ENCODE measurements at regions not wholly inside any gene's neighbourhood (a gene's known extent, or its start where the extent isn't known, plus 50 kb on each side); places are given as distances from the start of the nearest gene placed in this dataset.

DNA sequence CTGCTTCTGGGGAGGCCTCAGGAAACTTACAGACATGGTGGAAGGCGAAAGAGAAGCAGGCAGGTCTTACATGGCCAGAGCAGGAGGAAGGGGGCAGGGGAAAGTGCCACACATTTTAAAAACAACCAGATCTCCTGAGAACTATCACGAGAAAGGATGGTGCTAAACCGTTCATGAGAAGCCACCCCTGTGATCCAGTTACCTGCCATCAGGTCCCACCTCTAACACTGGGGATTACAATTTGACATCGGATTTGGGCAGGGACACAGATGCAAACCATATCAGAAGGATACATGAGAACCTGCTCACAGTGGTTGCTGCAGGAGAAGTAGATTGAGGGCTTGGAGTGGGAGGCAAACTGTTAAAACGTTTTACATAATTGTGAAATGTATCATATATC is 152.2 kb downstream of the ADAMTS15 start:
- TF ChIP-seq, protein P1, sequence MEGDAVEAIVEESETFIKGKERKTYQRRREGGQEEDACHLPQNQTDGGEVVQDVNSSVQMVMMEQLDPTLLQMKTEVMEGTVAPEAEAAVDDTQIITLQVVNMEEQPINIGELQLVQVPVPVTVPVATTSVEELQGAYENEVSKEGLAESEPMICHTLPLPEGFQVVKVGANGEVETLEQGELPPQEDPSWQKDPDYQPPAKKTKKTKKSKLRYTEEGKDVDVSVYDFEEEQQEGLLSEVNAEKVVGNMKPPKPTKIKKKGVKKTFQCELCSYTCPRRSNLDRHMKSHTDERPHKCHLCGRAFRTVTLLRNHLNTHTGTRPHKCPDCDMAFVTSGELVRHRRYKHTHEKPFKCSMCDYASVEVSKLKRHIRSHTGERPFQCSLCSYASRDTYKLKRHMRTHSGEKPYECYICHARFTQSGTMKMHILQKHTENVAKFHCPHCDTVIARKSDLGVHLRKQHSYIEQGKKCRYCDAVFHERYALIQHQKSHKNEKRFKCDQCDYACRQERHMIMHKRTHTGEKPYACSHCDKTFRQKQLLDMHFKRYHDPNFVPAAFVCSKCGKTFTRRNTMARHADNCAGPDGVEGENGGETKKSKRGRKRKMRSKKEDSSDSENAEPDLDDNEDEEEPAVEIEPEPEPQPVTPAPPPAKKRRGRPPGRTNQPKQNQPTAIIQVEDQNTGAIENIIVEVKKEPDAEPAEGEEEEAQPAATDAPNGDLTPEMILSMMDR (IDR thresholded peaks at IDR 0.05): no peak
- no peak for TF ChIP-seq POLR2A (IDR thresholded peaks at IDR 0.05)
